HT-29 (cell line): ENCODE measurements at regions not wholly inside any gene's neighbourhood (a gene's known extent, or its start where the extent isn't known, plus 50 kb on each side); places are given as distances from the start of the nearest gene placed in this dataset.

Experiments used
- DNase-seq: peaks from one replicate; pipeline ENCODE4 v3.0.0-alpha.2; 2015; ENCODE audit warnings: low spot score

DNA sequence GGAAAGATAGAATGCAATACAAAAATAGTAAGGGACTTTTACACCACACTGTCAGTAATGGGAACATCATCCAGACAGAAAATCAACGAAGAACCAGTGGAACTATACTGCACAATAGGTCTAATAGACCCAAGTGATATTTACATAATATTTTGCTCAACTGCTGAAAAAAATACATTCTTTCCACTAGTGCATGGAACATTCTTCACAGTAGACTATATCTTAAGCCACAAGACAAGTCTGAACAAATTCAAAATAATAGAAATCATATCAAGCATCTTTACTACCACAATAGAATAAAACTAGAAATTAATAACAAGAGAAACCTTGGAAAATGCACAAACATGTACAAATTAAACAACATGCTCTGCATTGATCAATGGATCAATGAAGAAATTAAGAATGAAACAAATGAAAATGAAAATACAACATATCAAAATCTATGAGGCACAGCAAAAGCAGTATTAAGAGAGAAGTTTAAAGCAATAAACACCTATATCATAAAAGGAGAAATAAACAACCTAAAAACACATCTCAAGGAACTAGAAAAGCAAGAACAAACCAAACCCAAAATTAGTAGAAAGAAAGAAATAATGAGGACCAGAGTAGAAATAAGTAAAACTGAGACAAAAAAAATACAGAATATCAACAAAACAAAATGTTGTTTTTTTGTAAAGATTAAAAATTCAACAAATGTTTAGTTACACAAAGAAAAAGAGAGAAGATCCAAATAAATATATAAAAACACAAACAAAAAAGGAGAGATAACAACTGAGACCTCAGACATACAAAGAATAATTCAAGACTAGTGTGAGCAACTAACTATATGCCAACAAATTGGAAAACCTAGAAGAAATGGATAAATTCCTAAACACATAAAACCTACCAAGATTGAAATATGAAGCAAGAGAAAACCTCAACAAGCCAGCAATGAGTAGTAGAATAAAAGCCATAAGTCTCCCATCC is 51.5 kb upstream of the ANTXR2 start:
- DNase-seq = no peak
